Fibroblast of gingiva (primary cell): ENCODE measurements at regions not wholly inside any gene's neighbourhood (a gene's known extent, or its start where the extent isn't known, plus 50 kb on each side); places are given as distances from the start of the nearest gene placed in this dataset.
"Not testable (repeated sequence)": the region's sequence is repeated elsewhere in the genome, so short reads cannot be mapped to it uniquely, and the experiment has no call there.

Experiments
- DNase-seq: peaks from one replicate; pipeline ENCODE4 v3.0.0-alpha.2; 2011; ENCODE audit warnings: low read depth

GRCh38 chr11:112617977-112618826 is 343.0 kb upstream of the NCAM1 start:
- DNase-seq = no peak

- DNase-seq = no peak
Observed at GRCh38 chr11:112619106-112619505, 342.1 kb upstream of the NCAM1 start.

- DNase-seq = no peak
Observed at GRCh38 chr11:112620621-112621394, 340.4 kb upstream of the NCAM1 start.

- no peak for DNase-seq
Observed at GRCh38 chr11:112623057-112623456, 338.2 kb upstream of the NCAM1 start.

- no peak for DNase-seq
Observed at GRCh38 chr11:112624431-112624830, 336.8 kb upstream of the NCAM1 start.

GRCh38 chr11:112624971-112625370 is 336.2 kb upstream of the NCAM1 start:
- DNase-seq = not testable (repeated sequence)

- DNase-seq = no peak
Observed at GRCh38 chr11:112625814-112626213, 335.4 kb upstream of the NCAM1 start.

- DNase-seq = no peak
Observed at GRCh38 chr11:112626731-112627130, 334.5 kb upstream of the NCAM1 start.

- DNase-seq = no peak
Observed at GRCh38 chr11:112627588-112628045, 333.6 kb upstream of the NCAM1 start.

GRCh38 chr11:112628676-112629075 is 332.5 kb upstream of the NCAM1 start:
- no peak for DNase-seq

- no peak for DNase-seq
Observed at GRCh38 chr11:112630496-112630895, 330.7 kb upstream of the NCAM1 start.

GRCh38 chr11:112631333-112631732 is 329.9 kb upstream of the NCAM1 start:
- DNase-seq = no peak

- DNase-seq = no peak
Observed at GRCh38 chr11:112632866-112633505, 328.2 kb upstream of the NCAM1 start.

- DNase-seq = peak; percentile 4
Observed at GRCh38 chr11:112634551-112634950, 326.7 kb upstream of the NCAM1 start.

- no peak for DNase-seq
Observed at GRCh38 chr11:112634995-112635737, 326.1 kb upstream of the NCAM1 start.

- no peak for DNase-seq
Observed at GRCh38 chr11:112637076-112637475, 324.1 kb upstream of the NCAM1 start.

- no peak for DNase-seq
Observed at GRCh38 chr11:112637876-112638275, 323.3 kb upstream of the NCAM1 start.

GRCh38 chr11:112639469-112639868 is 321.8 kb upstream of the NCAM1 start:
- no peak for DNase-seq

- no peak for DNase-seq
Observed at GRCh38 chr11:112643416-112643815, 317.8 kb upstream of the NCAM1 start.

GRCh38 chr11:112644410-112645131 is 316.6 kb upstream of the NCAM1 start:
- no peak for DNase-seq

- no peak for DNase-seq
Observed at GRCh38 chr11:112649856-112650255, 311.4 kb upstream of the NCAM1 start.
